ENCODE measurements at regions not wholly inside any gene's neighbourhood (a gene's known extent, or its start where the extent isn't known, plus 50 kb on each side); places are given as distances from the start of the nearest gene placed in this dataset.

DNA sequence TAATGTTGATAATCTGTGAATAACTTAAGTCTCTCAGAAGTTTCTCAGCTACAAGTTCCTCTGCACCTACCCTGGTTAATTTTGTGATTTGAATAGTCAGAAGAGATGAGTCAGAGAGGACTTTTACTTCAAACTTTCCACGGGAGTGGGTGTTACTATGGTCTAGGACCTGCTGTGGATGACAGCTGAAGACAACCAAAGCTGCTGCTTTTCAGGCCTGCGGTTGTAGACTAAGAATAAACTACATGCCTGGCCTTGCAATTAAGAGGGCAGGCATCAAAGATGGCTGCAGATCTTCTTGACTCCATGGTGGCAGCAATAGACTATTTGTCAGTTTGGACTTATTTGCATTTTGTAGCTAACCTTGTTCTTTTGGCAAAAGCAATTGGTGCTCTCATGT is 227.1 kb upstream of the KRR1 start:
- DNase-seq, result no peak

DNA sequence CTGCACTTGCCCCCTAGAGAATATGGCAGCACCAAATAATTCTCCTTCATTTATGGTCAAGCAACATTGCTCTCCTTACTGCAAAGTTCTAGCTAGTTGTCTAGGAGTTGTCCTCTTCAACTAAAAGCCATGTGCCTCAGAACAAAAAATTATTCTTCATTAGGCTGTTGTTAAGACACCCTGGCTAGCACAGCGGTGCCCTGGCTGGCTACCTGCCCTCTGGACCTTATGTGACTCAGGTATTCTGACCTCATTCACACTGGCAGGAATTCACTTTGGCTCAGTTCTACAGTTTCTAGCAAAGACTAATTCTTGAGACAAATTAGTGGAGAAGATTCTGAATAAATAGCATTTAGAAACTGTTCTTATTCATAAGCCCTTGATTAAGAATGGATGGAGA is 224.4 kb upstream of the KRR1 start:
- peak in 22 of 51 donors; percentile 1 to 63 (median 14) for DNase-seq

DNA sequence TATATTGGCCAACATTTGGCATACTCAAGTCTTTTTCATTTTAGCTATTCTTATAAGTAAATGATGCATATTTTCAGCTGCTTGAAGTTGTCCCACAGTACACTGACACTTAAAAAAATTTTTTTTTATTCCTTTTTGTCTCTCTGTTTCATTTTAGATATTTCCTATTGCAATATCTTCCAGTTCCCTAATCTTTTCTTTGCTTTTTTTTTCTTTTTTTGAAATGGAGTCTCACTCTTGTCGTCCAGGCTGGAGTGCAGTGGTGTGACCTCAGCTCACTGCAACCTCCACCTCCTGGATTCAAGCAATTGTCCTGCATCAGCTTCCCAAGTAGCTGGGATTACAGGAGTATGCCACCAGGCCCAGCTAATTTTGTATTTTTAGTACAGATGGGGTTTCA is 217.4 kb upstream of the KRR1 start:
- DNase-seq, result no peak

DNA sequence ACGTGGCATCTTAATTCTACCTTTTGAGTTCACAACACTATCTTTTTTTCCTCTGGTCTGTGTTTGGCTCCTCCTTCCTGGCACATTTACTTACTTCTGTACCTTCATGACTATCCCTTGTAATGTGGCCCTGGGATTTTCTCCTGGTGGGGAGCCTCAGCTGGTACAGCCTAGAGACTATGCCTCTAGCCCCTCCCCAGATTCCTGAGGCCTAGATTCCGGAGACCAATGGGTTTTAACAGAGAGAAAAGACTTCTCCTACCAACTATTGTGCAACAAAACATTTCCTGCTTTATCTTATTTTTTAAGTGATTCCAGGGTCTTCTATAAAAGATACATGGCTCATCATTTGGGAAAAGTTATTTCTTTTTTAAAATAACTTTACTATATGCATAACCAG is 216.2 kb upstream of the KRR1 start:
- no peak for DNase-seq

DNA sequence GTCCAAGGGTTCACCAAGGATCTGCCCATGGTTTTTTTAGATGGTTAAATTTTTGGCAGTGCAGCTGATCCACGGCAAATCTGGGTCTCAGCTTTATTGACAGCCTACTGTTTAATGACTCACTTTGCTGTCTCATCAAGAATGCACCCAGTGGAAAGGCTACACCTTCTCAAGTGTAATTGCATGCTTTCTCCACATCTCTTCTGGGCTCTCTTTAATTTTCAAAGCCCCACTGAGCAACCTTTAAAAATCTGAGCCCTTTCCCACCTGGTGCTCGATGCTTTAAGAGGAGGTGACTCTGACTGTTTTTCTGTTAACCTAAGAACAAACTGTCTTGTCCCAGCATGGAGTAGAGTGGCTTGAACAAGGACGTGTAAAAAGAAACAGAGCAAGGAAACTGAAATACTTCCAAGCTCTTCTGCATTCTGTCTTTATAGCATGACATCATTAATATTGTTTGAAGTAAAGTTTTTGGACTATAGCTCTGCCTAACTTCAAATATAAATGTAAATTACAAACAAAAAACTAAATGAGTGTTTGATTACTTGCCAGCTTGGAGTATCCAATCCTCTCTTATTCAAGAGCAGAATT is 214.2 kb upstream of the KRR1 start:
- no peak for DNase-seq

DNA sequence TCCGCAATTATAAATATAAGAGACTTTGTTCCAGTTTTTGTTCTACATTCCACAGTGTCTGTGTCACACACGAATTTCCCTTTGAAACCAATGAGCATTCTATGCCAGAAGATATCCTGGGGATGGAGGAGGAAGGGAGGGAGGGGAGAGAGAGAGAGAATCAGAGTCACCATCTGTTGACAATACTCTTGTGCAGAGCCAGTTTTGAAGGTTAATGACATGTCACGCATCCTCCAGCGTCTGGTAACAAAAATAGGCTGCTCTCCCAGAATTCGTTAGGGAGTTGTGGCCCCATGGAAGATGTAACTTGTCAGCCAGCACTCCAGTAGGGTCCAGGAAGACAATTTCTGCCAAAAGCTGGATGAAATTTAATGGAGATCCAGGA is 213.5 kb upstream of the KRR1 start:
- no peak for DNase-seq

DNA sequence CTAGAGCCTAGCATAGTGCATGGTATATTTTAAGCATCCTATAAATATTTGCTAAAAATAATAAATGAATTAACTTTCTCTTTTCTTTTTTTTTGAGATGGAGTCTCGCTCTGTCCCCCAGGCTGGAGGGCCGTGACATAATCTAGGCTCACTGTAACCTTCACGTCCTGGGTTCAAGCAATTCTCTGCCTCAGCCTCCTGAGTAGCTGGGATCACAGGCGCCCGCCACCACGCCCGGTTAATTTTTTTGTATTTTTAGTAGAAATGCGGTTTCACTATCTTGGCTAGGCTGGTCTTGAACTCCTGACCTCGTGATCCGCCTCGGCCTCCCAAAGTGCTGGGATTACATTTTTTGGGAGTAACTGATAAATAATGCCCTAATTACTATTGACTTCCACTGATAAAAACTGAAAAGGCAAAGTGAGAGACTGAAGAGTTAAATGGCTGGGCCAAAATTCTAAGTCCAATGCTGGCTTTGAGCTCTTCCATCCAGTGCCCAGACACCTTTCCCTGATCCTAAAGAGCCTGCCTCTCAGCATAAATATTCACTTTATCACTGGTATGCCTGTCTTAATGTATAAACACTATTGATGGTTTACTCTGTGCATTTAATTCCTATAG is 213.0 kb upstream of the KRR1 start:
- no peak for DNase-seq

DNA sequence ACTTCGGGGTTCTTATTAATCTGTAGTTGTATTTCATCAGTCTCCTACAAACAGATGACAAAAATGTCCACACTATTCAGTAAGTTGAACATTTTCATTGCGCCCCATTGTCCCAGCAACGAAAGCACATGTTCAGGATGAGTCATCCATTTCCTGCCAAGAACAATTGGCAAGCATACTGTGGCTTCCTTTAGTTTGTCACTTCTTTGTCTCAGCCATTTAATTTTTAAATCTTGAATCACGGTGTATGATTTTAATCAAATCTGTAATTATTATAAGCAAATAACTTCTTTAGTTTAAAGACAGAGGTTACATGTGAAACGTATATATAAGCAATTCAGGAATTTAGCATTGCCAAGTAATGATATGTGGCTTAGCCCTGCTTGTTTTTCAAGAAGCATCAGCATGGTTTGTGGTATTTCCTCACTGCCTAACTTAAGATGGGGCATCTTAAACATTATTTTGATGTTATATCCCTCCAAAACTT is 211.3 kb upstream of the KRR1 start:
- DNase-seq, result peak in 26 of 51 donors; percentile 1 to 76 (median 24)

DNA sequence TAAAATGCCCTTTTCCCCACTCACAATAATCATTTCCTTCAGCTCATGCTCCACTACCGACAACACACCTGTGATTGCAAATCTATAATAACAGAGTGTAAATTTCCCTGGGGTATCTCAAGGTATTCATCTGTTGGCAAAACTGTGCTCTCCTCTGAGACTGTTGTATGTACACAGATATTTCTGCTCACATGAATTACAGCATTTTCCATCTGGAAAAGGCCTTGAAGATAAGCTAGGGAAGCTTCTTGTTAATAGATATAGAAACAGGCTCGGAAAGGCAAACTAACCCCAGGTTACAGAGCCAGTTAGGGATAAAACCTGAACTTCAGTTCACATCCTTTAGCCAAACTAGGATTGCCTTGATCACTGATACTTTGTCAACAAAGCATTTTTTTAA is 210.4 kb upstream of the KRR1 start:
- peak in 1 of 51 donors; percentile 39 for DNase-seq

DNA sequence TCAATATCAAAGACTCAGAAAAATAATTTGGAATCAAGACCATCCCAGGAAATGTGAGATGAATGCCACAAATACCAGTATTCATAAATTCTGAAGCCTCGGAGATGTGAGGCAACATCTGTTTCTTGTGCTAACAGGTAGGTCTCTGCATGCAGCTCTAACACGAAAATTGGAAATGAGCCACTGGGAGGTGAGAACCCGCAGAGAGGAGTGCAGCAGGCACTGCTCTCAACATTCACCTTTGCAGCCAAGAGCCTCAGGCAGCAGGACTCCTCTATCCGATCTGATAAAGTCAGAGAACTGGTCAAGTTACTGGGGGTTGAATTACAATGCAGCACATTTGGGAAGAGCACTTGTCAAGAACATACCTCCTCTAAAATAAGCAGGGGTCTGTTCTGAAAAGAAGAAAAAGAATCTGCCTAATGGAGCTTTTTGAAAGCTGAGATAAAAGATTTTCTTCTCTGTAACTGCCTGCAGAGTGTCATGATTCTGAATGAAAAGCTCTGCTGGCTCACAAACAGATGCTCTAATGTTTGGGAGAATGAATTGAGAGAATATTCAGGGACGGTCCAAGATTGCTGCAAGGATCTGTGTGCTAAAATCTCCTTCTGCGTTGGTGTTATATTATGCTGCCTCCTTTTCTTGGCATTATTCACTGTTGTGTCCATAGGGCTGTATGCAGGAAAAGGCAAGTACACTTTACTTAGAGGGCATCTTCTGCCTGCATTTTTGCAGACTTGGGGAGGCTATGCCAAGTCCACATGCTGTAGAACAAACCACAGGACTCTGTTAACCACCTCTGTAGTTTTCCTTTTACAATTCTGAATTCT is 209.6 kb upstream of the KRR1 start:
- DNase-seq, result peak in 4 of 51 donors; percentile 4 to 59 (median 16)

DNA sequence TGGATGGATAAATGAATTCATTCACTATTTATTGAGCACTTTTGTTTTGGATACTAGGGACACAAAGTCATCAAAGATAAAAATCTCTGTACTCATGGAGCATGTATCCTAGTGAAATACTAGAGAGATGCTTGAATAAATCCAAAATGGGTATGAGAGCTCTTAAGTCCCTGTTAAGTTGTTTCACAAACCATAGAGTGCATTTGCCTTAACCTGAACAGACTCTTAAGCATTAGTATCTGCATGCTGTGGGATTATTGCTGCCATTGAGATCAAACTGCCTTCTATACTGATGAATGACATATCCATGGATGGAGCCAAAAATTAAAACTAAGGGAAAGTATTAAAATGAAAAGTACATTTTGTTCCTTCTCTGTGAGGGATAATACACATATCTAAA is 206.5 kb upstream of the KRR1 start:
- DNase-seq, result no peak

DNA sequence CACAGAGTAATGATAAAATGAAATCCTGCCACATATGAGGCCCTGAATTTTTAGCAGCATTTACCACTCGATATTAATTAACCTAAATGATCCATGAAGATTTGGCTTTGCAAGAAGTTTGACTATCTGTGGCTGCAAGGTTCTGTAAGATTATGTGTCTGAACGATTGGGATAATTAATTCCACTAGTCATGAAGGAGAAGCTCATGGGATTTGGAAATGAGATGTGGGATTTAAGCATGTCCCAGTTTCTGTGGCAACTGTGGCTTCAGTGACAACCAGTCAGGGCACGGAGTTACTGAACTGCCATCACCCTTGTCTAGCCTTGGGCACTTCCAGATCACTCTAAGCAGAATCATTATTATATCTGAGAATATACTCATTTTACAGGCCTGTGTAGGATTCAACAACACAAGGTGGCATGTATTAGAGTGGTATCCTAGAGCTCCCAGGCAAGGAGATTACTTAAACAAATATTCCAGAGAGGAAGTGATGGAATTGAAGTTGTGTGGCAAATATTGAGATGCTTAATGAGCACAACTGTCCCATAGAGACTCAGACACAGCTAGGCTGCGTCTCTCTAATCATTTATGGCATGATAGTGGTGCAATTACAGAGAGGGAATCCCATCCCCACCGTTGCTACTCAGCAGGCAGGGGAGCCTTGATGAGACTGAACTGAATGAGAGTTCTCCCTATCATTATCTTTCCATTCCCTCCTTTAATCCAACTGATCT is 205.0 kb upstream of the KRR1 start:
- no peak for DNase-seq

DNA sequence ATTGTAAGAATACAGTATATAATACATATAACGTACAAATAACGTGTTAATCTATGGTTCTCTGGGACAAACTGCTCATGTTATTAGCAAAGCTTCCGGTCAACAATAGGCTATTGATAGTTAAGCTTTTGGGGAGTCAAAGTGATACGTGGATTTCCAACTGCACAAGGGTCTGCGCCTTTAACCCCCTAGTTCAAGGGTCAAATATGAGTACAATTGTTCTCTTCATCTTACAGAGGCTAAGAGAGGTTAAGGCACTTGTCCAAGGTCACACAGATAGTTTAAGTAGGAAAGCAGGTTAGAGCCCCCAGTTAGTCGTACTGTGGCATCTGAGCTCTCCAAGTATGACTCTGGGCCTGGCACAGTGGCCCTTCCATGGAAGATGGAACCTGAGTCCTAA is 204.3 kb upstream of the KRR1 start:
- DNase-seq, result no peak

DNA sequence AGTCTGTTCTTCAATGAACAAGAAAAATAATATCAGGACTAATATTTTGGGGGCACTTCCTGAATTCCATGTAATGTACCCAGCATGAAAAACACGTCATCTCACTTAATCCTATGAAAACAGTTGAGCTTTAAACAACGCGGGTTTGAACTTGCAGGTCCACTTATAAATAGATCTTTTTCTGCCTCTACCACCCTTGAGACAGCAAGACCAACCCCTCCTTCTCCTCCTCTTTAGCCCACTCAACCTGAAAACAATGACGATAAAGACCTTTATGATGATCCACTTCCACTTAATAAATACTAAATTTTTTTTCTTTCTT is 203.9 kb upstream of the KRR1 start:
- no peak for DNase-seq

DNA sequence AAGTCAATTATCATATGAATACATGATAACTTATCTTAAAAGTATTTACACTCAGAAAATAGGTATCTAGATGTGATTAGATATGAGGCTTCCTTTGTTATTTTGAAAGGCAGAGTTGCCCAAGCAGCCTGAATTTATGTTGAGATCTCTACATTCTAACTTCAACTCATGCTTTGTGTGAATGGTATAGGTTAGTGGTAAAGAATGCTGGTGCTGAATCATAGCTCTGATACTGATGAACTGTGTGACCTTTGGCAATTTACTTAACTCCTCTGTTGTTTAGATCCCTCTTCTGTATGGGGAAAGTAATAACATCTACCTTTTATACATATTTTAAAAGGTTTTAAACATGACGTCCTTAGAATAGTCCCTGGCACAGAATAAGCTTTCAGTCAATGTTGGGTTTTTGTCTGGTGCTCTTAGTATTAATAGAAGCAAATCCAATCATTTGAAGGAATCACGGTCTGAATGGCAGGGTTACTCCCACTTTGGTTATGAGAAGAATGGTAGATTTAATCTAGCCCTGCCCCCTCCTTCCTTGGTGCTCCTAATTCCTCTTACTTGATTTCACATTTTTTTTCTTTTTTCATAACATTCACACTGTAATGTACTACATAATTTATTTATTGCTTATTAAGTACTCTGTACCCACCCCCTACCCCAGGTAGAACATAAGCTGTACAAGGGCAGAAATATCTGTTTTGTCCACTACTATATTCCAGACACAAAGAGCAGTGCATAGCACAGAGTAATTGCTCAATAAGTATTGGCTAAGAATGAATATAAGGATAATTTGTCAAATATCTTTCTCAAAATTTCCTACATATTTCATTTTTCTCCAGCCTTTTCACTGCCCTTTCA is 203.3 kb upstream of the KRR1 start:
- DNase-seq, result no peak

DNA sequence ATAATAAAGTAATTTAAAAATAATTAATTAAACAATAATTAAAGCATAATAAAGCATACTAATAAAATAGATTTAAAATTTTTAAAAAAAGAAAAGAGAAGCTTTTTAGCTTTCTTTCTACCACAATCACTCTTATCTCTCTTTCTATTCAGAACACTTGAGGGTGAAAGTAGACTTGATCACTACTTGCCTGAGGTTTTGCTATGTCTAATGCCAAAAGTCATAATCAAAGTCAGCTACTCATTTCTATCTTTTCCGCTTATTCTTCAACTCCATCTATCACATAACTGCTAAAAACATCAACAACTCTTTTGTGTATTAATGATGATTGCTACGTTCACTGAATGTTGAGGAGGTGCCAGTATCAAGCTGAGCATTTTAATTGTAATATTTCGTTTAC is 202.0 kb upstream of the KRR1 start:
- no peak for DNase-seq

DNA sequence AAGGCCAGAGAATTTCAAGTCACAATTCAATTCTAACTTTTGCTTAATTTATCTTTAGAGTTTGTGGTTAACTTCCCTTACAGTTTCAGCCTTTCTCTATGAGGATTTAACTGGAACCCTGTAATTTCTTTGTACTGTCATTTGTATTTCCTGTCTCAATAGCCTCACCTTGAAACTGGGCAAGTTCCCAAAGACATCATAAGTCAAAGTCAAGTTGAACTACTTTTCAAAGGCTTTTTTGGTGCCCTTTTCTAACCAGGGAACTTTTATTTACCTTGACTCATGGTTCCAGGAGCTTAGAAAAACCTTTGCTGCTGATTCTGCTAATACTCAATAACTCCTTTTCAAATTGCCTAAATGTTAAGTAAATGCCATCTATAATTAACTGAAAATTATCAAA is 200.8 kb upstream of the KRR1 start:
- no peak for DNase-seq

DNA sequence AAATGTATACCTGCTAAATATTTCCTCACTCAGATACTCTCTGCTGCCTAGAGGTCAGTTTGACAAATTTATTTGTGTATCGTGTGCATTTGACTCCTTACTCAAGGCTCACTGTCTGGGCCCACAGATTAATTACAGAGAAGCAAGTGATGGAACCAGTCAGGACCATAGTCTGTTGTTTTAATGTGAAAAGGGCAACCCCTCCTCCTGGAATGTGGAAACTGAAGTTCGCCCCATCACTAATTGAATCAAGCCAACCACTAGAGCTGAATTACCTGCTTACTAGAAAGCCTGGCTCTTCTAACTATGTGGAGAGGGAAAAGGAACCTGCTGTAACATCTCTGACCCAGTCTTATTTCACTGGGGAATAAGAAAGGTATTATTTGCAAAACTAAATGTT is 199.9 kb upstream of the KRR1 start:
- no peak for DNase-seq

DNA sequence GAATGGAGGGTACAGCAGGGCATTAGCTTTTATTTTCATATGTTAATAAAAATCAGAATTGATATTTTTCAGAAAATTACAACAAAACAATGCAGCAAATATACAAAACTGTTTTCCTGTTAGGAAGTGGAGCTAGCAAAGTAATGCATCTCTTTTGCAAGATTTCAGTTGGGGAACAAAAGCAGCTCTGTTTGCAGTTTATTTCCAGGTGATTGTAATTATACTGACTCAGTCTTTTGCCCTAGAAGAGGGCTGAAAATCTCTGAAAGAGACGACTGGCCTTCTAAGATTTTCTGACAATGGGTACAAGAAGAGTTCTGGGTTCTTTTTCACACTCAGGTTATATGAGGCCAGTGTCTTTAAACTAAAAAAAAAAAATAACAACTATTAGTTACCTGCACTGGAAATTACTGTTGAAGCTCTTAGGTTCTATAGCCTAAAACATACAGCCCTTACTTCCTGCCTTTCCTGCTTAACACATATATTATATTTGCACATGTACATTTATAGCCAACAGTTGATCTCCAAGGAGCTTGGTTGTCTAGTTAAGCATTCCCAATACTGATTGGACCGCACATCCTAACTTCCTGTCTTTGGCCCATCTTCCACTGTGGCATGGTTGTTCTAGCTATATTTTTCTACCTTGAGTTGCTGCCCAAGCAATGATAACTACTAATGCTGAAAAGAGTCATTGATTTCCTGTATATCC is 199.1 kb upstream of the KRR1 start:
- DNase-seq, result no peak

DNA sequence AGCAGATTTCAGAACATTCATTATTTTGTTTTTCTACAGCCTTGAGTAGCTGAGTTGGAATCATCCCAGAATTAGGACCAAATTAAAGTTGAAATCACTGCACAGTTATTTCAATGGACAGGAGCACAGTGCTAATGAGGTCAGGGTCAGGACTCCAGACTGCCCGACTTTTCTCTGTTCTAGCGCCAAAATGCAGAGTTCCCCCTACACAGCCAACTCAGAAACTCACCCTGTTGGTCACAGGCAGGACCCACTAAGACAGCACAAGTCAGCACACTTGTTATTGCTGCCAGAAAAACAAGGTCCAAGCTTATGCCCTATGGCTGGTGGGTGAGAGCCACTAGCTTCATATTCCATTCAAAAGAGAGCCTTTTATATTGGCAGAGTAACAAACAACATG is 198.1 kb upstream of the KRR1 start:
- no peak for DNase-seq

DNA sequence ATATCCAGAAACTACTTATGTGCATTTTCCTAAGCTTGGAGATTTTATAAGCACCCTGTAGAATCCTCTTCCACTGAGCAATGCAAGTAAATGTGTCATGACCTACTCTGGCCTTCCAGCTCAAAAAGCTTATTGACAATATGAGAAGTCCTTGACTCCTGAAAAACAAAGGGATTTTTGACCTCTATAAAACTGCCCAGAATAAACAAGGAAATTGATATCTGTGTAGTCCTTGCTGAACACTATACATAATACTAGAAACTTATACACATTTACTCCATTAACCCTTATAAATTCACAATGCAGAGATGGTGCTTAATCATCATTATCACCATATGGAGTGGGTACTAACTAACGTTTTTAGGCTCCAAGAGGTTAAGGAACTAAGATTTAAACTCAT is 197.4 kb upstream of the KRR1 start:
- no peak for DNase-seq

All from hypothalamus (tissue), 51 donors.